Esophagus squamous epithelium (tissue), 4 donors: ENCODE measurements at regions not wholly inside any gene's neighbourhood (a gene's known extent, or its start where the extent isn't known, plus 50 kb on each side); places are given as distances from the start of the nearest gene placed in this dataset.

Experiments used
- POLR2A ChIP-seq, 4 donors: fragments of 450-650 bp; IDR thresholded peaks; one replicate each; pipeline ENCODE4 v1.6.1; 2017; ENCODE audit warnings: antibody characterized with exemption in 4 of 4, mild to moderate bottlenecking in 4 of 4, moderate library complexity in 3 of 4
- TF ChIP-seq, protein P1 (sequence below), 6 experiments: fragments of 450-650 bp in 4 of 6; fragments of 200-600 bp in 2 of 6; sonication (generic) in 2 of 6; IDR thresholded peaks; one replicate each; pipeline ENCODE4 v1.5.1; 2016 to 2019; ENCODE audit warnings: antibody characterized with exemption in 6 of 6, mild to moderate bottlenecking in 4 of 6, moderate library complexity in 4 of 6

- TF ChIP-seq, protein P1, sequence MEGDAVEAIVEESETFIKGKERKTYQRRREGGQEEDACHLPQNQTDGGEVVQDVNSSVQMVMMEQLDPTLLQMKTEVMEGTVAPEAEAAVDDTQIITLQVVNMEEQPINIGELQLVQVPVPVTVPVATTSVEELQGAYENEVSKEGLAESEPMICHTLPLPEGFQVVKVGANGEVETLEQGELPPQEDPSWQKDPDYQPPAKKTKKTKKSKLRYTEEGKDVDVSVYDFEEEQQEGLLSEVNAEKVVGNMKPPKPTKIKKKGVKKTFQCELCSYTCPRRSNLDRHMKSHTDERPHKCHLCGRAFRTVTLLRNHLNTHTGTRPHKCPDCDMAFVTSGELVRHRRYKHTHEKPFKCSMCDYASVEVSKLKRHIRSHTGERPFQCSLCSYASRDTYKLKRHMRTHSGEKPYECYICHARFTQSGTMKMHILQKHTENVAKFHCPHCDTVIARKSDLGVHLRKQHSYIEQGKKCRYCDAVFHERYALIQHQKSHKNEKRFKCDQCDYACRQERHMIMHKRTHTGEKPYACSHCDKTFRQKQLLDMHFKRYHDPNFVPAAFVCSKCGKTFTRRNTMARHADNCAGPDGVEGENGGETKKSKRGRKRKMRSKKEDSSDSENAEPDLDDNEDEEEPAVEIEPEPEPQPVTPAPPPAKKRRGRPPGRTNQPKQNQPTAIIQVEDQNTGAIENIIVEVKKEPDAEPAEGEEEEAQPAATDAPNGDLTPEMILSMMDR (IDR thresholded peaks at IDR 0.05): no peak
- TF ChIP-seq POLR2A (IDR thresholded peaks at IDR 0.05): no peak
These were observed 362.6 kb downstream of the BCL11B start for GRCh38 chr14:98909251-98909944.
